Sigmoid colon (tissue), 4 donors: ENCODE measurements at regions not wholly inside any gene's neighbourhood (a gene's known extent, or its start where the extent isn't known, plus 50 kb on each side); places are given as distances from the start of the nearest gene placed in this dataset.

Experiments
- CTCF ChIP-seq, 4 experiments: fragments of 450-650 bp in 3 of 4; fragments of 200-600 bp in 1 of 4; IDR thresholded peaks; one replicate each; pipeline ENCODE4 v1.5.1; 2016 to 2019; ENCODE audit warnings: antibody characterized with exemption in 4 of 4, mild to moderate bottlenecking in 3 of 4, moderate library complexity in 2 of 4
- EP300 ChIP-seq, 4 donors: sonication (generic); formaldehyde crosslinking; IDR thresholded peaks; one replicate each; pipeline ENCODE4 v1.6.1; 2017; ENCODE audit warnings: antibody characterized with exemption in 4 of 4

- TF ChIP-seq CTCF (IDR thresholded peaks at IDR 0.05) (no peak), EP300 (IDR thresholded peaks at IDR 0.05) (no peak)
Measured at GRCh38 chr9:115285836-115286235, 167.9 kb upstream of the TNC start.
